Posterior vena cava (tissue), 2 donors: ENCODE measurements at regions not wholly inside any gene's neighbourhood (a gene's known extent, or its start where the extent isn't known, plus 50 kb on each side); places are given as distances from the start of the nearest gene placed in this dataset.
"Not testable (repeated sequence)": the region's sequence is repeated elsewhere in the genome, so short reads cannot be mapped to it uniquely, and the experiment has no call there.

Experiments used
- DNase-seq: peaks from one replicate; pipeline ENCODE4 v3.0.0-alpha.2; 2020; ENCODE audit warnings: low spot score
- intact Hi-C, 2 donors: fragments of 100-400 bp; cut with DNase I; formaldehyde crosslinking; loops; one replicate each; pipeline versions ENCODE4 v1.14.1 to v1.14.2; 2022 to 2023
- donor health status: DM: yes; HTN: yes; CAD: no.
- donor health status: DM: yes; HTN: yes; CAD: no.

DNA sequence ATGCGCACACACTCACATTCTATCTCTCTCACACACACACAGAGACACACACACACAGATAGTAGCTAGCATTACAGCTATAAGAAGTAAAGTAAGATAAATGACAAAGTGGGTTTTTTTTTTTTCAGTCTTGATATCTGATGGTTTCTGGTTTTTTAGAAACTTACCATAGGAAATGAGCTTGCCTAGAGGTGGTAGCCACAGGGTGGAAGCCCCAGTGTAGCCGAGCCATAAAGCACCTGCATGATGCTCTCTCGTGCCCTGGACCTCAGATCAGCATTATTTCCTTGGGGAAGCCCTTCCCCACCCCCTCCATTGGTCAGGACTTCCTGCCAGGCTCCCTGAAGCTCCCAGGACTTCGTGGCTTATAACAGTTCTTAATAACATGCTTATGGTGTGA is 264.3 kb upstream of the C16orf82 start:
- intact Hi-C loops = no loop called here
- no peak for DNase-seq

DNA sequence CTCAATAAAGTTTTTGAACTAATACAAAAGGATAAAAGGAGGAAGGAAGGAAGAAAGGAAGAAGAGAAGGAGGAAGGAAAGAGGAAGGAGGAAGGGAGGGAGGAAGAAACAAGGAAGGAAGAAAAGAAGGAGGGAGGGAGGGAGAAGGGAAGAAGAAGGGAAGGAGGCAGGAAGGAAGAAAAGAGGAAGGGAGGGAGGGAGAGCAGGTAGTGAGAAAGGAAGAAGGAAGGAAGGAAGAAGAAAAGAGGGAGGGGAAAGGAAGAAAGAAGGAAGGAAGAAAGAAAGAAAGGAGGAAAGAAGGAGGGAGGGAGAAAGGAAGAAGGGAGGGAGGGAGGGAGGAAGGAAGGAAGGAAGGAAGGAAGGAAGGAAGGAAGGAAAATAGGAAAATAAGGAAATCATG is 263.8 kb upstream of the C16orf82 start:
- intact Hi-C loops = no loop called here
- no peak for DNase-seq

DNA sequence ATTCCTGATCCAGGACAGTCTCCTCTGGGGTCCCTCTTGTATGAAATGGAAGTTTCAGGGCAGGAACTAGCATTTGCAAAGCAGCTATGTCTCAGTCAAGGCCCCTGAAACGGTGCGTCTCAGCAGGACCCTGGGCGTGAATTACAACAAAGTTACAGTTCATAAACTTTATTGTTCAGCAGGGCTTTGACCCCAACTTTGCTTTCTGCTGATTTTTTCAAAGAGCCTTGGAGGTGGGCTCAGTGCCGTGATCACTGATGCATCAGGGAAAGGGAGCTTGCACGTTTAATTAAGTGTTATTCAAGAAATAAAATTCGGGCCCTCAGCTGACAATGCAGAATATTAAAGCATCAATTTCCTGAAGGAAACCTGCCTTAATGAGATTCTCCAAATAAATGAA is 260.1 kb upstream of the C16orf82 start:
- intact Hi-C loops = no loop called here
- DNase-seq = no peak

DNA sequence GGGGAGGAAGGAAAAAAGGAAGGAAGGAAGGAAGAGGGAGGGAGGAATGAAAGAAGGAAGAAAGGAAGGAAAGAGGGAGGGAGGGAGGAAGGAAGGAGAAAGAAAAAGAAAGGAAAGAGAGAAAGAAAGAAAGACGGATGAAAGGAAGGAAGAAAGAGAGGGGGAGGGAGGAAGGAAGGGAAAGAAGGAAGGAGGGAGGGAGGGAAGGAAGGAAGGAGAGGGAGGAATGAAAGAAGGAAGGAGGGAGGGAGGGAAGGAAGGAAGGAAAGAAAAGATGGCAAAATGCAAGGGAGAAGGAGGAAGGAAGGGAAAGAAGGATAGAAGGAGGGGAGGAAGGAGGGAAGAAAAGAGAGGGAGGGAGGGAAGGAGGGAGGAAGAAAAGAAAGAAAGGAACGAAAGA is 257.3 kb upstream of the C16orf82 start:
- intact Hi-C loops = no loop called here
- no peak for DNase-seq

- DNase-seq = no peak
- intact Hi-C loops = no loop called here
These were observed 250.5 kb upstream of the C16orf82 start for GRCh38 chr16:26816266-26816665.

DNA sequence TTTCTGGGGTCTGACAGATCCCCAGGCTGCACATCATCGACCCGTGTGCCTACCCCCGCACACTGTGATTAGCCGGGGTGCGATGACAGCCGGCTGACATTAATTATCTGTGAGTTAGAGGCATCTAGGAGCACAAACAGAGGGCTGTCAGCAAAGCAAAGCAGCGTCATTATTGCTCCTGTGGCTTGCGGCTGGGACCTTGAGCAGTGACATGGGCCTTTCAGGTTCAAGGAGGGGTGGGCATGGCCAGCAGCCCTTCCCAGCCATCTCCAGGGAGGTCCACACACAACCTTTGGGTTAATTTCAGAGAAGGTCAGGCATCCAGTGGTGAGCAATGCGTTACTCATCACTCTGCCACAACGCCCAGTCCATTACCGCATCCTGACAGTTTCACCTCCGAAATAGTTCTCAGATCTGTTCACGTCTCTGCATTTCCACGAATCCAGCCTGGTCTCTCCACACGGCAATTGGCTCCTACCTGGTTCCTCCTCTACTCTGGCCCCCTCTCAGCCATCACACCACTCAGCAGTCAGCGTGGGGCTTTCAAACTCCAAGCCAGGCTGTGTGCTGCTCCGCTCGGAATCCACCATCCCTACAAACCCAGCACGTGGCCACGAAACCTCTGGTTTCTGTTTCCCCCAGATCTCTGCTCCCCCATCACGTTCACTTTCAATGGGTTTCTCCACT is 249.7 kb upstream of the C16orf82 start:
- DNase-seq = no peak
- intact Hi-C loops = no loop called here

DNA sequence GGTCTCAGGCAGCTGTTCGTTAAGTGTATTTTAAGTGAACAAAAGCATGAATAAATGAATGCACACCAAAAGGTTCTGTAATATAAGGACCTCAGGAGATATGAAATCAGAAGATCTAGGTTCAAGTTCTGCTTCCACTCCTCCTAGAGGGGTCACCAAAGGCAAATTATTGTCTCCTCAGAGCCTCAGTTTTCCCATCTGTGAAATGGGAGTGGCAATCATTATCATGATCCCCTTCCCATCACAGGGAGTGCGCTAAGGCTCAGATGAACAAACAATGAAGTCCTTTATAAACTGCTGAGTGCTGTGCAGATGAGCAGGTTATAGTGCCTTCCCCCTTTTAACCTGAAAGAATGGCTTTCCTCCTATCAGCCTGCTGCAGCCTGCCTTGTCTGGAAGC is 248.3 kb upstream of the C16orf82 start:
- intact Hi-C loops = no loop called here
- DNase-seq = no peak

GRCh38 chr16:26824469-26824868 is 242.3 kb upstream of the C16orf82 start:
- intact Hi-C loops = no loop called here
- no peak for DNase-seq

DNA sequence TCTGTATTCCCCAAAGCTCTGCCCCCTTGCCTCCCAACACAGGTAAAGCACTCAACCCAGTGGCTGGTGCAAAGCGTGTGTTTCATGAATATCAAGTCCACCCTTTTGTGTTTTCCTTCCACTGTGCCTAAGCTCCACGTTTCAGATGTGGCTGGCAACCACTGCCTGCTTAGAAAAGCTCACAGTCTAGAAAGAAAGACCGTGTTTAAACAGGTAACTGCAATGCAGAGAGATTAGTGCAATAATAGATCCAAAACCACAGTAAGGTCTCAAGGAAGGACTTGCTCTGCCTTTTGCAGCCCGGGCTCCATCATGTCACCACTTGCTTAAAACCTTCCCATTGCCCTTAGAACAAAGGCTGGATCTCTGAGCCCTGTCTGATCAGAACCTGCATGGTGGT is 240.2 kb upstream of the C16orf82 start:
- DNase-seq = no peak
- intact Hi-C loops = loop anchor here in 1 of 2 donors (5.0 kb wide), 1 partner anchor 291 kb away; no protein-coding TSS in a partner anchor

DNA sequence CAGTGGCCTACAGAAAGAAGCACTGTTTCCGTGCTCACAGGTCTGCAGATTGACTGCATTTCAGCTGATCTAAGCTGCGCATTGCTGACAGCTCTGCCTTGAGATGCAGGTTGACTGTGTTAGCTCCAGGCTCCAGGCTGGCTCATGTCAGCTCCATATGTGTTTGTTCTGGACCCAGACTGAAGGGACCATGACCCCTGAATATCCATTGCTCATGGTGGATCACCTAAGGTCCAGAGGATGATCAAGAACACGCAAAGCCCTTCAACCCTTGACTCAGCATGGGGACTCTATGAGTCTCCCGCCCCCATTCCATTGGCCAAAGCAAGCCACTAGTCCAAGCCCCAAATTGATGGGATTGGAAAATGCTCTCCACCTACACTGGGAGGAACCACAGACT is 239.3 kb upstream of the C16orf82 start:
- DNase-seq = no peak
- intact Hi-C loops = loop anchor here in 1 of 2 donors (5.0 kb wide), 1 partner anchor 290 kb away; no protein-coding TSS in a partner anchor

DNA sequence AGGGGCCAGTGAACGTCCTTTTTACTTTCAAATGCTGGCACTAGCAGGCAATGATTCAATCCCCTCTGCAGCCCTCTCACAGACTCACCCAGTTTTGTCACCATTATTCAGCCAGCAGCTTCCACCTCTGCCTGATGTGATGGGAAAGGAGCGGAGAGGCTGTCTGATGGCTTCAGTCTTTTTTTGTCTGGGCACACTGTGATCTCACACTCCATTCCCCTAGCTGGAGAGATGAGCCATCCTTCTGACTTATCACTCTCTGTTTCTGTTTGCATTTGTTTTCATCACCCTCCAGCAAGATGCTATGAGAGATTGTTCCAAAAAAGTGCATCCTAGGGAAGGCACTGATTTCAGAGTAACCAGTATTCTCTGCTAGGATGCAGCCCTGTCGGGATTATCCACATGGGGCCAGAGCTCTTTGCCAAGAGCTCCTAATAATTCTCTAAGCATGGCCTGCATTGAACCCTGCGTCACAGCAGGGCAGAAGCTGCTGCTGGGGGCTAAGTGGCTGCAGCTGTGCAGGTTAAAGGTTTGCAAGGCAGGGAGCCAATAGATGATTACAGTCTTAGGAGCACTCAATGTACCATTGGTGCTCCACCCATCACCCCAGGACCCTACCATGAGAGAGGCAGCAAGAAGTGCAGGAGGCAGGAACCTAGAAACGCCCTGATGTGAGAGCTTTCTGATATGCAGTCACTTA is 236.1 kb upstream of the C16orf82 start:
- intact Hi-C loops = no loop called here

DNA sequence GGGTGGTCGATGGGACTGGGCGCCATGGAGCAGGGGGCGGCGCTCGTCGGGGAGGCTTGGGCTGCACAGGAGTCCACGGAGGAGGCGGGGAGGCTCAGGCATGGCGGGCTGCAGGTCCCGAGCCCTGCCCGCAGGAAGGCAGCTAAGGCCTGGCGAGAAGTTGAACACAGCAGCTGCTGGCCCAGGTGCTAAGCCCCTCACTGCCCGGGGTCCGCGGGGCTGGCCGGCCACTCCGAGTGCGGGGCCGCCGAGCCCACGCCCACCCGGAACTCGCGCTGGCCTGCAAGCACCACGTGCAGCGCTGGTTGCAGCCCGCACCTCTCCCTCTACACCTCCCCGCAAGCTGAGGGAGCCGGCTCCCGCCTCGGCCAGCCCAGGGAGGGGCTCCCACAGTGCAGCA is 230.6 kb upstream of the C16orf82 start:
- intact Hi-C loops, DNase-seq: not testable (repeated sequence)

More for the DNA sequence above, 236.1 kb upstream of the C16orf82 start:
- DNase-seq = no peak

- DNase-seq = no peak
- intact Hi-C loops = no loop called here
These were observed 227.8 kb upstream of the C16orf82 start for GRCh38 chr16:26838931-26839330.

DNA sequence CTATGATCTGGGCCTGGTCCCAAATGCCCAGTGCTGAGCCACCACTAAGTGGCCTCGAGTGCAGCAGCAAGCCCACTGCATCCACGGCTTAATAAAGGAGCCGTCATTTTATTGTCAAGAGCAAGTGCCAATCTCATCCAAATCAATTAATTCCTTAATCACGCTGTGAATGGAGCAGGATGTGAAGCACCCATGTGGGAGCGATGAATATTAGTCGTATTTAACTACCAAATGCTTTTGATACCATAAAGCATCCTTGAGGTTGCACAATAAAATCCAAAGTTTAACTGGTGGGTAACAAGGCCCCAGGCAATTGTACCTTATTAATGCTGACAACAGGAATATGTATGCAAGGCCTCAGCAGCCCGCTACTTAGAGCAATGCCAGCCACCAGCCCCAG is 226.0 kb upstream of the C16orf82 start:
- intact Hi-C loops = no loop called here
- DNase-seq = no peak

DNA sequence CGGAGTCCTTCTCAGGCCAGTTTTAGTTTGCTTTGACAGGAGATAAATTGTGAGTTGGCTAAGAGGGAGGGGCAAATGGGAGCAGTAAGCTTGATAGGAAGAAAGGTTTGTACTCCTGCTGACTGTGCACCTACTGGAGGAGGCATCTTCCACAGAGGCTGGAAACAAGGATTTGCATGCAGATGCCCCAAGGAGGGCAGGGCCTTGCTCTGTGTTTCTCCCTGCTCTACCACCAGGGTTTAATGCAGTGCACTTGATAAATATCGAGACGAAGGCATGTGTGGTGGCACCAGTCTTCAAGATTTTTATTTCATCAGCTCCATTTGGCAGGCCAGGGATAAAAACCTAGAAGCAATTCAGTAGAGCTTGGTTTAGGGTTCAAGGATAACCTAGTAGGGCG is 210.5 kb upstream of the C16orf82 start:
- intact Hi-C loops = no loop called here
- no peak for DNase-seq

GRCh38 chr16:26856791-26857190 is 209.9 kb upstream of the C16orf82 start:
- DNase-seq = no peak
- intact Hi-C loops = no loop called here

GRCh38 chr16:26857371-26857770 is 209.4 kb upstream of the C16orf82 start:
- intact Hi-C loops = no loop called here
- no peak for DNase-seq

- DNase-seq = no peak
- intact Hi-C loops = no loop called here
These were observed 206.2 kb upstream of the C16orf82 start for GRCh38 chr16:26860506-26860905.

DNA sequence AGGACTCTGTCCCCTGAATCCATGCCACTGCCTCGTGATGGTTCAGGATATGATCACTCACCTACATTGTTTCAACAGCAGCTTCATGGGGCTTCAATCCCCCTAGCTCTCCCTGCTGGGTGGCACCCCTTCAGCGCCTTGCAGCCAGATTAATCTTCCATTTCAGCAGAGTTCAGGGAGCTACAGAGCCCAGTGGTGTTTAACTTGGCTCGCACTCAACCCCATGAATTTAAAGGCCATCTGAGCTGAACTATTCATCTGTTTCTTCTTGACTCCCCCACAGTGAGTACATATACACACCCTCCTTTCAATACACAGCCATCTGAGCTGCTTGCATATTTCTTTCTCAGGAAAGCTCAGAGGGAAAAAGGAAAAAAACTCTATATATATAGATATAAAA is 202.8 kb upstream of the C16orf82 start:
- DNase-seq = no peak
- intact Hi-C loops = loop anchor here in 1 of 2 donors (2.0 kb wide), 1 partner anchor 485 kb away; no protein-coding TSS in a partner anchor

DNA sequence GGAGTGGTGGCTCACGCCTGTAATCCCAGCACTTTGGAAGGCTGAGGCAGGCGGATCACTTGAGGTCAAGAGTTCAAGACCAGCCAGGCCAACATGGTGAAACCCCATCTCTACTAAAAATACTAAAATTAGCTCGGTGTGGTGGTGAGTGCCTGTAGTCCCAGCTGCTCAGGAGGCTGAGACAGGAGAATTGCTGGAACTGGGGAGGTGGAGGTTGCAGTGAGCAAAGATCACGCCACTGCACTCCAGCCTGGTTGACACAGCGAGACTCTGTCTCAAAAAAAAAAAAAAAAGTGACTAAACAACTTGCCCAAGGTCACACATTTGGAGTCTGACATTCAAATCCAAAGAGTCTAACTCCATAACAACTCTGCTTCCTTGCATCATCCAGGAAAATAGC is 192.4 kb upstream of the C16orf82 start:
- intact Hi-C loops, DNase-seq: not testable (repeated sequence)

DNA sequence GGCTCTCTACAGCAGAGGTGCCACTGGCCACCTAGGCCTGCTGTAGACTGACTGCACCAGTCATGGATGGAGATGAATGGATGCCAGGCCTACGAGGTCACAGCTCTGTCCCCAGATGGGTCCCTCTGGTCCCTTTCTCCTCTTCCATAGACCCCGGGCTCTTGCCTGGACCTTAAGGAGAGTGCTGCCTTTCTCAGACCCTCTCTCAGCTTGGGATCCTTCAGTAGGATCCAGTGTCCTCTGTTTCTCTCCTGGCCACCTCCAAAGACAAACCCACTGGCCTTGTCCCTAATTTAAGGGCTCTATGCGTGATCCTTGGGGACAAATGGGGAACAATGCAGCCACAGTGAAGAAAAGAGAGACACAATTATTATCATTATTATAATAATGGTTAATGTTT is 189.3 kb upstream of the C16orf82 start:
- no peak for DNase-seq
- intact Hi-C loops = no loop called here
